Keratinocyte (primary cell): ENCODE measurements at regions not wholly inside any gene's neighbourhood (a gene's known extent, or its start where the extent isn't known, plus 50 kb on each side); places are given as distances from the start of the nearest gene placed in this dataset.

Experiments used
- DNase-seq: peaks from one replicate; pipeline ENCODE4 v3.0.0-alpha.2; 2011; ENCODE audit warnings: low read depth, missing footprints, low spot score
- FAIRE-seq: peaks from 2 replicates; lab custom pipeline; 2011; peaks lifted over from hg19 to GRCh38; lab: Jason Lieb, UNC
- H2AFZ ChIP-seq: 2 replicates; pipeline ENCODE4 v1.6.0; 2012; ENCODE audit warnings: low read length, control low read depth, inconsistent platforms; ENCODE audit not compliant: control insufficient read depth
- H3K27ac ChIP-seq: 2 replicates; pipeline ENCODE4 v1.5.1; 2011; ENCODE audit warnings: low read length; ENCODE audit not compliant: control insufficient read depth, insufficient read depth
- H3K27me3 ChIP-seq: 3 replicates; pipeline ENCODE4 v1.6.0; 2011; ENCODE audit warnings: low read length; ENCODE audit not compliant: control insufficient read depth, insufficient read depth; ENCODE audit errors: extremely low read depth
- H3K36me3 ChIP-seq, 2 experiments: 2 replicates in 1 of 2; 3 replicates in 1 of 2; pipeline ENCODE4 v1.5.1; 2011; ENCODE audit warnings: low read length in 2 of 2, mild to moderate bottlenecking in 1 of 2; ENCODE audit not compliant: control insufficient read depth in 2 of 2, insufficient read depth in 2 of 2; ENCODE audit errors: extremely low read depth in 1 of 2
- H3K4me1 ChIP-seq: 3 replicates; pipeline ENCODE4 v1.5.1; 2011; ENCODE audit warnings: low read length; ENCODE audit not compliant: control insufficient read depth, insufficient read depth; ENCODE audit errors: extremely low read depth
- H3K4me2 ChIP-seq: 3 replicates; pipeline ENCODE4 v1.6.0; 2011; ENCODE audit warnings: low read depth, low read length; ENCODE audit not compliant: control insufficient read depth, insufficient read depth; ENCODE audit errors: extremely low read depth
- H3K4me3 ChIP-seq, 3 experiments: fragments of 200-600 bp in 1 of 3; sonication (generic) in 1 of 3; 2 replicates in 2 of 3; 3 replicates in 1 of 3; pipeline ENCODE4 v1.5.1; 2011 to 2016; ENCODE audit warnings: low read length in 3 of 3, mild to moderate bottlenecking in 3 of 3, control low read depth in 2 of 3, inconsistent platforms in 1 of 3, low read depth in 1 of 3, mixed read lengths in 1 of 3, mixed run types in 1 of 3, moderate library complexity in 1 of 3; ENCODE audit not compliant: control insufficient read depth in 2 of 3, insufficient read depth in 2 of 3; ENCODE audit errors: extremely low read depth in 1 of 3
- H3K79me2 ChIP-seq: 2 replicates; pipeline ENCODE4 v1.6.0; 2012; ENCODE audit warnings: low read length; ENCODE audit not compliant: control insufficient read depth, insufficient read depth
- H3K9ac ChIP-seq: 3 replicates; pipeline ENCODE4 v1.6.0; 2011; ENCODE audit warnings: low read length; ENCODE audit not compliant: control insufficient read depth, insufficient read depth; ENCODE audit errors: extremely low read depth
- H3K9me1 ChIP-seq: 3 replicates; pipeline ENCODE4 v1.6.0; 2011; ENCODE audit warnings: low read length; ENCODE audit not compliant: control insufficient read depth, insufficient read depth; ENCODE audit errors: extremely low read depth
- H3K9me3 ChIP-seq: 2 replicates; pipeline ENCODE4 v1.5.1; 2012; ENCODE audit warnings: low read depth, low read length; ENCODE audit not compliant: control insufficient read depth
- H4K20me1 ChIP-seq: 3 replicates; pipeline ENCODE4 v1.6.0; 2011; ENCODE audit warnings: low read length; ENCODE audit not compliant: control insufficient read depth, insufficient read depth; ENCODE audit errors: extremely low read depth
- CTCF ChIP-seq, 3 experiments: IDR thresholded peaks in 1 of 3; conservative IDR thresholded peaks in 1 of 3; optimal IDR thresholded peaks in 1 of 3; 2 replicates in 2 of 3; 3 replicates in 1 of 3; pipeline versions ENCODE3 to v1.5.1; 2011; ENCODE audit warnings: low read length in 3 of 3, mild to moderate bottlenecking in 3 of 3, moderate library complexity in 2 of 3, control low read depth in 1 of 3, inconsistent platforms in 1 of 3; ENCODE audit not compliant: insufficient read depth in 2 of 3; ENCODE audit errors: extremely low read depth in 1 of 3
- EZH2 ChIP-seq: IDR thresholded peaks from one replicate; pipeline ENCODE4 v1.6.1; 2012; ENCODE audit warnings: inconsistent platforms, mild to moderate bottlenecking, low read length, moderate library complexity
- dilution Hi-C: fragments of 300-500 bp; cut with MboI; formaldehyde crosslinking; loops from one replicate; pipeline ENCODE4 v1.7.0; 2020; ENCODE audit warnings: low sequenced_read_pairs; ENCODE audit not compliant: extremely low pct_ligation_motif_present

- no peak overlapping the region for H3K4me3 ChIP-seq
- no peak overlapping the region for H3K9ac ChIP-seq
- H3K4me2 ChIP-seq: no peak overlapping the region
- no peak overlapping the region for H3K27ac ChIP-seq
- H3K4me1 ChIP-seq: peaks cover 29% of the 10 kb centered on the region
- H3K36me3 ChIP-seq: no peaks in the 10 kb centered on the region
- dilution Hi-C loops: no loop called here
- TF ChIP-seq EZH2 (no peak), CTCF (optimal IDR thresholded peaks at IDR 0.05 in 1 of 3, IDR thresholded peaks at IDR 0.05 in 1 of 3, conservative IDR thresholded peaks at IDR 0.05 in 1 of 3; ENCODE audit: extremely low read depth in 1 of 3, insufficient read depth in 2 of 3, low read length in 3 of 3) (no peak)
- no peaks in the 10 kb centered on the region for H4K20me1 ChIP-seq
- no peaks in the 10 kb centered on the region for H3K79me2 ChIP-seq
- DNase-seq (no peak), FAIRE-seq (no peak)
- H3K9me1 ChIP-seq: no peaks in the 10 kb centered on the region
- no peaks in the 10 kb centered on the region for H3K9me3 ChIP-seq
- no peak overlapping the region for H2AFZ ChIP-seq
- H3K27me3 ChIP-seq: no peaks in the 10 kb centered on the region
Observed at GRCh38 chr5:93165559-93165958, 415.5 kb downstream of the NR2F1-AS1 start.

GRCh38 chr5:93164690-93165089, 416.3 kb downstream of the NR2F1-AS1 start:
- no peak for DNase-seq
- H4K20me1 ChIP-seq: no peaks in the 10 kb centered on the region
- H3K9ac ChIP-seq: no peak overlapping the region
- no peaks in the 10 kb centered on the region for H3K27me3 ChIP-seq
- H3K27ac ChIP-seq: no peak overlapping the region
- H2AFZ ChIP-seq: no peak overlapping the region
- dilution Hi-C loops: no loop called here
- H3K4me2 ChIP-seq: no peak overlapping the region
- H3K79me2 ChIP-seq: no peaks in the 10 kb centered on the region
- no peaks in the 10 kb centered on the region for H3K9me1 ChIP-seq
- no peaks in the 10 kb centered on the region for H3K36me3 ChIP-seq
- TF ChIP-seq EZH2 (no peak), CTCF (optimal IDR thresholded peaks at IDR 0.05 in 1 of 3, IDR thresholded peaks at IDR 0.05 in 1 of 3, conservative IDR thresholded peaks at IDR 0.05 in 1 of 3; ENCODE audit: extremely low read depth in 1 of 3, insufficient read depth in 2 of 3, low read length in 3 of 3) (no peak)
- no peak overlapping the region for H3K4me3 ChIP-seq
- no peaks in the 10 kb centered on the region for H3K9me3 ChIP-seq
- peak; percentile 84 for FAIRE-seq
- peaks cover 29% of the 10 kb centered on the region for H3K4me1 ChIP-seq
